GM12892 (cell line): ENCODE measurements at regions not wholly inside any gene's neighbourhood (a gene's known extent, or its start where the extent isn't known, plus 50 kb on each side); places are given as distances from the start of the nearest gene placed in this dataset.

Experiments
- DNase-seq: peaks from one replicate; pipeline ENCODE4 v3.0.0; 2011; ENCODE audit not compliant: insufficient read length
- FAIRE-seq: peaks from 2 replicates; lab custom pipeline; 2011; peaks lifted over from hg19 to GRCh38; lab: Jason Lieb, UNC
- POLR2A ChIP-seq: IDR thresholded peaks from 2 replicates; pipeline ENCODE4 v1.6.1; 2011; ENCODE audit warnings: low read depth, low read length, control low read depth
- POLR2AphosphoS5 ChIP-seq: IDR thresholded peaks from 2 replicates; pipeline ENCODE4 v1.6.1; 2011; ENCODE audit warnings: low read depth, low read length, control low read depth
- TAF1 ChIP-seq: IDR thresholded peaks from 2 replicates; pipeline ENCODE4 v1.6.1; 2011; ENCODE audit warnings: low read depth, mild to moderate bottlenecking, control low read depth, low read length, borderline replicate concordance

GRCh38 chr3:28022916-28023315 is 218.5 kb upstream of the CMC1 start:
- no peak for DNase-seq
- no peak for TF ChIP-seq POLR2AphosphoS5
- TF ChIP-seq POLR2A = no peak
- no peak for TF ChIP-seq TAF1
- FAIRE-seq = no peak

DNA sequence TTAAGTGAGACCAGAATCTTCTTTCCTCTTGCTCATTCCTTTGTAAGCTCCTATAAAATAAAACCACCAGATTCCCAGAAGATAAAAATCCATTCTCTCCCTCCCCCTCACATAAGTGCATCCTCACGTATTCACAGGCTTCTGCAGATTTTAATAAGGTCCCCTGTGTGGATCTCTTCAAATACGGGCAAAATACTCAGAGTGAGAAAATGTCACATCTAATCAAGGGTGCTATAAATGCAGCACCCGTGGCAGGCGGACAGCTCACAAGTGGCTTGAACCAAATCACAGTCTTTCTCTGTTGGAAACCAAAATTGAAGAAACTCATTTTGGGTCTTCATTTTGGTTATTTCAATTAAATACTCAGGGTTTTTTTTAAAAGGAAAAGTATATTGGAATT is 212.9 kb upstream of the CMC1 start:
- no peak for FAIRE-seq
- no peak for TF ChIP-seq POLR2A
- TF ChIP-seq POLR2AphosphoS5 = no peak
- TF ChIP-seq TAF1 = no peak
- DNase-seq = no peak

GRCh38 chr3:28033059-28033784 is 208.2 kb upstream of the CMC1 start:
- TF ChIP-seq TAF1 (no peak), POLR2A (no peak), POLR2AphosphoS5 (no peak)
- no peak for DNase-seq
- FAIRE-seq = no peak

- FAIRE-seq = no peak
- DNase-seq = no peak
- no peak for TF ChIP-seq POLR2A
- no peak for TF ChIP-seq TAF1
- no peak for TF ChIP-seq POLR2AphosphoS5
These were observed 204.5 kb upstream of the CMC1 start for GRCh38 chr3:28036599-28037575.

DNA sequence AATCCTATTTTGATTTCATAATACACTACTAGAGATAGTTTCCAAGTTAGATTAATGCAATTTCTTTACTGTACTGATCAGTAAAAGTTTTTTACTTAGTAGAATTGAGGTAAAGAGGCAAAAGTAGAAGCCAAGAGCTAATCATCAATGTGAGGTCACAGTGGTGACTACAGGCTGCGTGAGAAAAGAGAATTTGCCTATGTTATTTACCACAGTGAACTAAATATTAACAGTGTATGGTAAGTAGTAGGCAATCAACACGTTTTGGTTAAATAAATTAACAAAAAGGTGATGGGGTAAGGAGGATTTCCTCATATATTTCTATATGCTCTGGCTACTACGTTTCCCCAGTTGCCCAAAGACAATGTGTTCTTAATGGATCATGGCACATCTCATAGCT is 202.2 kb upstream of the CMC1 start:
- no peak for FAIRE-seq
- no peak for TF ChIP-seq TAF1
- TF ChIP-seq POLR2A = no peak
- no peak for TF ChIP-seq POLR2AphosphoS5

DNA sequence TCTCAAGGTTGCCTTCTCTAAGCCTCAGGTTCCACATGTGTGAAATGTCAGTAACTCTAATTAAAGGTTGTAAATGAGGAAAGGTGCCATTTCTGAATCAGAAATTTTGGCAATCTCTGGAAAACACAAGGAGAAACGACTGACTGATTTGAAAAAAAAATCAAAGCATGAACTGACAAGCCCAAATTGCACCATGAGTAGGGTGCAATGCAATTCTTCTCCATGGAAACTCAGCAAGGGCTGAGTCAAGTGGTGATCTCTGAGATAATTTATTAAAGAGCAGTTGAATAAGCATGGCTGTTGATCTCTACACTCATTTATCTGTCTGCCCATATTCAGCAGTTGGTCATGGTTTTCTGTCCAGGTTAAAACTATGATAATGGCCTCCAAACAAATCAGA is 201.6 kb upstream of the CMC1 start:
- FAIRE-seq (no peak), DNase-seq (no peak)
- TF ChIP-seq POLR2AphosphoS5 (no peak), TAF1 (no peak), POLR2A (no peak)

More for the DNA sequence above, 202.2 kb upstream of the CMC1 start:
- no peak for DNase-seq

DNA sequence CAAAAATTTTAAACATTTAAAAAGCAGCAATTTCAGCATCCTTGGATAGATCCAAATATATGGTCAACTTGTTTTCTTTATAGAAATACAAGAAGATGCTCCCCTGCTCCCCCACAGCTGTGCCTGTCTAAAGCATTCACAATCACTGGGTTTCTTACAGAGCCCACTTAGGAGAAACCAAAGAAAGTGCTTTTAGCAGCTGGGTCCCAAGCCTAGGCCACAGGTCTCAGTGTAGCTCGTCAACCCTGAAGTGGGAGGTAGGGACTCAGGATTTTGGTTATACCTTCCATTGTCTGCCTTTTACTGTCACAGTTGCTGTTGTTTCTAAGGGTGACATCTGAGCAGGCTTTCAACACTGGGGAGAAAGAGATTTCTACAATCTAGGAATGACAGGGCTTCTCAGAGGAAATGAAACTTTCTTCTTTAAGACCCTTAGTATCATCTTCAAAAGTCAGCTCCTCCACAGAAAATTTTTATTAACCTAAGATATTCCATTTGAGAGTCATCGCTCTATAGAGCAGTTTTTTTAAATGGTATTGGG is 199.3 kb upstream of the CMC1 start:
- TF ChIP-seq TAF1 (no peak), POLR2AphosphoS5 (no peak), POLR2A (no peak)
- FAIRE-seq (no peak), DNase-seq (no peak)

DNA sequence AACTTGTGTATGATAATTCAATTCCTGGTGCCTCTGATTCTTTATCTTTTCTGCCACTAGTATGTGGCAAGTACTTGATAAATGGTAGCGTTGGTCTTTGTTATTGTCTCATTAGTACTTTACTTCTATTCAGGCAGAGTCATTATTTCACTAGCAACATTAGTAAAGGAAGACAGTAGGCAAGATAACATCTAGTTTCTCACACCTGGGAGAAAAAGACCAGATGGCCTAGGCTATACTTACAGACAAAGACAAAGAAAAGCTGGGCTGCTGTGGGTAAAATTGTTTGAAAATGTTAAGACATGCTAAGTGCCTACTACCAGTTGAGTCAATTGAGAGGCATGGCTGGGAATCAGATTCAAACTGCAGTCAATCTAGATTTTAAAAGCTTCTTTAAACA is 198.7 kb upstream of the CMC1 start:
- TF ChIP-seq TAF1 = no peak
- TF ChIP-seq POLR2A = no peak
- no peak for TF ChIP-seq POLR2AphosphoS5
- DNase-seq (no peak), FAIRE-seq (peak; percentile 53)

DNA sequence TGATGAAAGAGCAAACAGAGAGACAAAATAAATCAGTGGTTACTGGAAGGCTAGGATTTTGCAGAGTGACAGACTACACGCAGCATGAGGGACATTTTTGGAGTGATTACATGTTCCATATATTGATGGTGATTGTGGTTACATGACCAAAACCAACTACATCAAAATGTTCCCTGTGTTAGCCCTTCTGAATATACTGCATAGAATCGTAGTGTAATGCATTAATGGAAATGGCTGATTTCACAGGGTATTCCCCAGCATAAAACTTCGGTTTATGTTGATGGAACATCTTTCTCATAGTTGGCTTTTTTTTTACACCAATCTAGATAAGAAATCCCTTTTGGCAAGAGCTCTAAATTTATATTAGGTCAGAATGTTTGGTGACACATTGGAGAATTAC is 191.3 kb upstream of the CMC1 start:
- no peak for DNase-seq
- TF ChIP-seq POLR2A (no peak), POLR2AphosphoS5 (no peak), TAF1 (no peak)
- FAIRE-seq = no peak

DNA sequence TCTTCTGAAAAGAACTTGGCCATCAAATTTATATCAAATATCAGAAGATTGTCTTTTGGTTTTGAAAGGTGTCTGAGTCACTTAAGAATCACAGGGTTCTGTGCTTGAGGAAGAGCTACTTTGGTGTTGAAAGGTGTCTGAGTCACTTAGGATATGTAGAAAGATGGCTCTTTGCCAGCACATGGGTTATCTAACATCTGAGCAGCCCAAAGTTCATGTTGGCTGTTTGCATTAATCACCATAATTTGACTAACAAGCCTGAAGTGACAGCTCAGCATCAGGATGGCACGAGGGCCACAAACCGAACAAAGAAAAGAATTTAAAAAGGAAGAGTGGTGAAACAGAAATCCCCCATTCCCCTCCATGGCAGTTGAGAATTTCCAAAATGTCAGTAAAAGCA is 190.5 kb upstream of the CMC1 start:
- DNase-seq = no peak
- TF ChIP-seq TAF1 = no peak
- FAIRE-seq = no peak

GRCh38 chr3:28053759-28054158 is 187.7 kb upstream of the CMC1 start:
- TF ChIP-seq TAF1 = no peak
- no peak for TF ChIP-seq POLR2AphosphoS5
- TF ChIP-seq POLR2A = no peak
- DNase-seq (no peak), FAIRE-seq (no peak)
